Upper lobe of right lung (tissue), 1 donor: ENCODE measurements at regions not wholly inside any gene's neighbourhood (a gene's known extent, or its start where the extent isn't known, plus 50 kb on each side); places are given as distances from the start of the nearest gene placed in this dataset.

Experiments used
- ATAC-seq: fragments of 200-7000 bp; cut with Tn5 transposase; one replicate; pipeline ENCODE4 v1.9.1; 2020; ENCODE audit warnings: mild to moderate bottlenecking, moderate library complexity
- DNase-seq: peaks from one replicate; pipeline ENCODE4 v3.0.0-alpha.2; 2020
- H3K27ac ChIP-seq: fragments of 200-600 bp; one replicate; pipeline ENCODE4 v1.8.0; 2022
- H3K27me3 ChIP-seq: fragments of 200-600 bp; one replicate; pipeline ENCODE4 v1.8.0; 2022; ENCODE audit warnings: mild to moderate bottlenecking
- H3K36me3 ChIP-seq: fragments of 200-600 bp; one replicate; pipeline ENCODE4 v1.8.0; 2022
- H3K4me1 ChIP-seq: fragments of 200-600 bp; one replicate; pipeline ENCODE4 v1.8.0; 2022
- H3K4me3 ChIP-seq: fragments of 200-600 bp; one replicate; pipeline ENCODE4 v1.8.0; 2022; ENCODE audit warnings: mild to moderate bottlenecking
- H3K9me3 ChIP-seq: fragments of 200-600 bp; one replicate; pipeline ENCODE4 v1.8.0; 2022
- intact Hi-C: fragments of 100-400 bp; cut with DNase I; formaldehyde crosslinking; loops from one replicate; pipeline ENCODE4 v1.11.0; 2022
- TF ChIP-seq, protein P1 (sequence below): fragments of 200-600 bp; IDR thresholded peaks from one replicate; pipeline ENCODE4 v1.8.0; 2022; ENCODE audit warnings: antibody characterized with exemption
- donor health status: DM: no; HTN: yes; CAD: no; lungs with severe emphysema.

DNA sequence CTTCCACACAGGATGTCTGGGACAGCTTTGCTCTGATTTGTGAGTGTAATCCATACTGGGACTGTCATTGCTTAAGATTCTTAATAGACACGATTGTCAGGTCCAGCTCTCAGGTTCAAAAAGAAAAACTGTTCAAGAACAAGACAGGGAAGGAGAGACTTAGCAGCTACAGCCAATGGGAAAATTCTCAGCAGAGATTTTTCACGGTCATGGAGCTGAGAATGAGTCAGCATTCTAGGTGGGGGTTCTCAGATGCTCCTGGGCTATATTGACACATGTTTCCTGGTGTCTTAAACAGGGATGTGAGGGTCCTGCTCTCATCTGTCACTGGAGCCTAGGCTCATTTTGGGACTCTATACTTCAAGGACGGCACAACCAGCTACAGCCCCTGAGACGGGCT, 318.3 kb downstream of the RRAGC start:
- no peaks in the 10 kb centered on the region for H3K27me3 ChIP-seq
- DNase-seq (no peak), ATAC-seq (no peak)
- intact Hi-C loops, result no loop called here
- no peak overlapping the region for H3K27ac ChIP-seq
- H3K4me3 ChIP-seq, result no peak overlapping the region
- TF ChIP-seq, protein P1, sequence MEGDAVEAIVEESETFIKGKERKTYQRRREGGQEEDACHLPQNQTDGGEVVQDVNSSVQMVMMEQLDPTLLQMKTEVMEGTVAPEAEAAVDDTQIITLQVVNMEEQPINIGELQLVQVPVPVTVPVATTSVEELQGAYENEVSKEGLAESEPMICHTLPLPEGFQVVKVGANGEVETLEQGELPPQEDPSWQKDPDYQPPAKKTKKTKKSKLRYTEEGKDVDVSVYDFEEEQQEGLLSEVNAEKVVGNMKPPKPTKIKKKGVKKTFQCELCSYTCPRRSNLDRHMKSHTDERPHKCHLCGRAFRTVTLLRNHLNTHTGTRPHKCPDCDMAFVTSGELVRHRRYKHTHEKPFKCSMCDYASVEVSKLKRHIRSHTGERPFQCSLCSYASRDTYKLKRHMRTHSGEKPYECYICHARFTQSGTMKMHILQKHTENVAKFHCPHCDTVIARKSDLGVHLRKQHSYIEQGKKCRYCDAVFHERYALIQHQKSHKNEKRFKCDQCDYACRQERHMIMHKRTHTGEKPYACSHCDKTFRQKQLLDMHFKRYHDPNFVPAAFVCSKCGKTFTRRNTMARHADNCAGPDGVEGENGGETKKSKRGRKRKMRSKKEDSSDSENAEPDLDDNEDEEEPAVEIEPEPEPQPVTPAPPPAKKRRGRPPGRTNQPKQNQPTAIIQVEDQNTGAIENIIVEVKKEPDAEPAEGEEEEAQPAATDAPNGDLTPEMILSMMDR, result no peak
- H3K4me1 ChIP-seq, result no peaks in the 10 kb centered on the region
- no peaks in the 10 kb centered on the region for H3K9me3 ChIP-seq
- H3K36me3 ChIP-seq, result no peaks in the 10 kb centered on the region

DNA sequence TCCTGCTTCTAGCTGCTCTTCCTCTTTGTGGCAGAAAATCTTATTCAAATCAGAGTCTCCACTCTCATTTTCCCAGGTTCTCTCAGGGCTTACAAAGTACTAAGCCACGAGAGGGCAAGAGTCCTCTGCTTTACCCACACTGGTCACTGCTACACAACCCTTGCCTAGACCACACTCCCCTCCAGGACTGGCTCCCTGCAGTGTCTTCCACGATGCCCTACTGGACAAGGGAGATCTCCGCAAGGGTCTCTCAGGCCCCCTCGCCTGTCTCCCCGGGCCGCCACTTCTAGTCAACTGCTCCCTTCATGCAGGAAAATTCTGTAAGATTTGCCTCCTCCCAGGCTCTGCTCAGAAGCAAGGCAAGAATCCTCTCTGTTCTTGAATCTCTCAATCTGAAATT, 319.6 kb downstream of the RRAGC start:
- no peaks in the 10 kb centered on the region for H3K27me3 ChIP-seq
- TF ChIP-seq, protein P1, result no peak

DNA sequence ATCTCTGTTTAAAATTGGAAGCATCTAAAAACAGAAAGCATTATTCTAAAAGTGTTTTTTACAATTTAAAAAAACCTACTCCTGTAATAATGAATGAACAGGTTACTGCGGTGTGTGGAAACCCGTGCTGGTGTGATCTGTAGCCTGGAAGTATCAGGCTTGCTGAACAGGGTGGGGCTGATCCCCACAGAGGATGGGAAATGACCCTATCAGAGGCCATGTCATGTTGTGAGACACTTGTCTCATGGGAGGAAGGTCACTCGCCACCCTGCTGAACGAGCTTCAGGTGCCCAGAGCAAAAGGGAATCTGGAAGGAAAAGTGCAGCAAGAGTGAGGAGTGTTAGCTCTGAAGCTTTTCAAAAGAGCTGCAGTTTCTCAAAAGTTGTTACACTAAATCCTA, 320.7 kb downstream of the RRAGC start:
- TF ChIP-seq, protein P1, result no peak

More for the DNA sequence above, 319.6 kb downstream of the RRAGC start:
- Histone ChIP-seq H3K4me1 (no peaks in the 10 kb centered on the region), H3K4me3 (no peak overlapping the region), H3K9me3 (no peaks in the 10 kb centered on the region), H3K27ac (no peak overlapping the region), H3K36me3 (no peaks in the 10 kb centered on the region)
- no peak for DNase-seq
- no peak for ATAC-seq
- intact Hi-C loops, result no loop called here

DNA sequence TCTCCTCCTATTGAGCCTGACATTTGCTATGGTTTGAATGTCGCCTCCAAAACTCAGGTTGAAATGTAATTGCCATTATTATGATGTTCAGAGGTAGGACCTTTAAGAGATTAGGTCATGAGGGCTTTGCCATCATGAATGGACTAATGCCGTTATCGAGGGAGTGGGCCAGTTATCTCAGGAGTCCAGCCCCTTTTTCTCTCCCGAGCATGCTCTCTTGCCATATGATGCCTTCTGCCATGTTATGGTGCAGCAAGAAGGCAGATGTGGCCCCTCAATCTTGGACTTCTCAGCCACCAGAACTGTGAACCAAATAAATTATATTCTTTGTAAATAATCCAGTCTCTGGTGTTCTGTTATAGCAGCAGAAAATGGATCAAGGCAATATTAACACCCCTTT, 323.5 kb downstream of the RRAGC start:
- Histone ChIP-seq H3K4me3 (no peak overlapping the region), H3K9me3 (no peaks in the 10 kb centered on the region), H3K27ac (no peak overlapping the region), H3K27me3 (no peaks in the 10 kb centered on the region), H3K4me1 (peaks cover 3% of the 10 kb centered on the region), H3K36me3 (no peaks in the 10 kb centered on the region)
- no peak for DNase-seq
- intact Hi-C loops, result no loop called here
- ATAC-seq, result no peak
- TF ChIP-seq, protein P1, result no peak

More for the DNA sequence above, 320.7 kb downstream of the RRAGC start:
- Histone ChIP-seq H3K4me3 (no peak overlapping the region), H3K9me3 (no peaks in the 10 kb centered on the region), H3K27ac (no peak overlapping the region), H3K4me1 (peaks cover 3% of the 10 kb centered on the region), H3K27me3 (no peaks in the 10 kb centered on the region), H3K36me3 (no peaks in the 10 kb centered on the region)
- DNase-seq (no peak), ATAC-seq (no peak)
- intact Hi-C loops, result no loop called here

DNA sequence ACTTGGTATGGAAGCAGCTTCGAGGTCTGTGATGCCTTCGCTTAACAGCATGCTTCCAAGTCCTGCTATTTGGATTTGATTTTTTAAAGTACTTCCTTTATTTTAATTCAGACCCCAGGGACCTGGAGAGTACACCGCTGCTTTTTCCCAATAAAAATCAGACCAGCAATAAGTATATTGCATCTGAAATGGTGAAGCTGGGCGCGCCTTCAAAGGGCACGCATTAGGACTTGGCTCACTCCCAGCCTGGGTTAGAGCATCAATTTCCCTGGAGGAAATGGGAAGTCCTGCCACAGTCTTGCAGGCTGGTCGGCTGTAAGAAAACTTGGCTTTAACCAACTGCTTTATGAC, 325.1 kb downstream of the RRAGC start:
- intact Hi-C loops, result no loop called here
- TF ChIP-seq, protein P1, result no peak
- no peaks in the 10 kb centered on the region for H3K9me3 ChIP-seq

DNA sequence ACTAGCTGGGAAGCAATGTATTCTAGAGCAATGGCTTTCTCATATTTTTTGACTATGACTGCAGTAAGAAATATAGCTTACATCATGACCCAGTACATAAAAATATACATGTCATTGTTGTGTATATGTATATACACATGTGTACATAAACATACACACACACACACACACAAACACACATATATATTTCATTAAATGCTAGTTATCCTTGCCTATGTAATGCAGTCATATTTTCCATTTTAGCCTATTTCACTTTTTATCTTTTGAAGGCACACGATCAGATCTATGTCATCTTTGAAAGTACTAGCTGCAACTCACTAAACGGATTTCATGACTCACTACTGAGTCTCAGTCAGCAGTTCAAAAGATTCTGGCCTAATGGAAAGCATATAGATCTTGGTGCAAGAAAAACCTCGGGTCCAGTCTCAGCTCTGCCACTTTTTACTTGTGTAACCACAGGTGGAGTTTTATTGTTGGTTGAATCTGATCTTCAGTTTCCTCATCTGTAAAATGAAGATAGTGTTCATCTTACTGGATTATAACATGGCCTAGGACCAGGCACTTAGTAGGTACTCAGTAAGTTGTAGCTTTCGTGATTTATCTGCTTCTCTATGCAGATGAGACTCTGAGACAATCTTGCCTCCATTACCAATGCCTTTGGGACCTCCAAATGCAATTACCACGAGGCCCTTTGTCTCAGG, 325.6 kb downstream of the RRAGC start:
- no peak overlapping the region for H3K4me3 ChIP-seq
- TF ChIP-seq, protein P1, result no peak
- ATAC-seq (no peak), DNase-seq (no peak)
- no peaks in the 10 kb centered on the region for H3K36me3 ChIP-seq
- no peaks in the 10 kb centered on the region for H3K27me3 ChIP-seq
- H3K9me3 ChIP-seq, result no peaks in the 10 kb centered on the region
- peaks cover 3% of the 10 kb centered on the region for H3K4me1 ChIP-seq
- no peak overlapping the region for H3K27ac ChIP-seq
- intact Hi-C loops, result no loop called here

More for the DNA sequence above, 325.1 kb downstream of the RRAGC start:
- Histone ChIP-seq H3K27me3 (no peaks in the 10 kb centered on the region), H3K27ac (no peak overlapping the region), H3K4me1 (peaks cover 3% of the 10 kb centered on the region), H3K4me3 (no peak overlapping the region), H3K36me3 (no peaks in the 10 kb centered on the region)
- ATAC-seq (peak; percentile 22), DNase-seq (no peak)
